Lung (tissue), 11 donors: ENCODE measurements at regions not wholly inside any gene's neighbourhood (a gene's known extent, or its start where the extent isn't known, plus 50 kb on each side); places are given as distances from the start of the nearest gene placed in this dataset.

Source experiments
- ATAC-seq: fragments of 200-7000 bp; cut with Tn5 transposase; one replicate; pipeline ENCODE4 v1.9.1; 2020; ENCODE audit warnings: moderate number of reproducible peaks; ENCODE audit not compliant: insufficient read depth, low FRiP score
- DNase-seq, 3 donors: peaks; one replicate each; pipeline ENCODE4 v3.0.0-alpha.2; 2013 to 2017
- H3K27ac ChIP-seq, 2 donors: one replicate each; pipeline ENCODE4 v1.5.1; 2013; ENCODE audit warnings: mild to moderate bottlenecking in 2 of 2, moderate library complexity in 2 of 2, control low read depth in 1 of 2, inconsistent platforms in 1 of 2, low read depth in 1 of 2, low read length in 1 of 2
- H3K27me3 ChIP-seq, 3 donors: one replicate each; pipeline ENCODE4 v1.5.1; 2013; ENCODE audit warnings: low read length in 2 of 3; ENCODE audit not compliant: control insufficient read depth in 3 of 3, insufficient read depth in 3 of 3
- H3K36me3 ChIP-seq, 4 donors: one replicate each; pipeline ENCODE4 v1.5.1; 2013; ENCODE audit warnings: low read length in 4 of 4, mild to moderate bottlenecking in 1 of 4, moderate library complexity in 1 of 4; ENCODE audit not compliant: control insufficient read depth in 4 of 4, insufficient read depth in 4 of 4
- H3K4me1 ChIP-seq, 5 donors: one replicate each; pipeline ENCODE4 v1.5.1; 2013; ENCODE audit warnings: low read length in 5 of 5, mild to moderate bottlenecking in 2 of 5, moderate library complexity in 1 of 5; ENCODE audit not compliant: control insufficient read depth in 5 of 5, insufficient read depth in 5 of 5
- H3K4me3 ChIP-seq: one replicate; pipeline ENCODE4 v1.5.1; 2013; ENCODE audit warnings: mild to moderate bottlenecking, control low read depth, moderate library complexity
- H3K9ac ChIP-seq, 2 donors: one replicate each; pipeline ENCODE4 v1.5.1; 2013; ENCODE audit warnings: low read length in 2 of 2, control low read depth in 1 of 2; ENCODE audit not compliant: insufficient read depth in 1 of 2
- H3K9me3 ChIP-seq, 4 donors: one replicate each; pipeline ENCODE4 v1.5.1; 2013; ENCODE audit warnings: low read length in 3 of 4, mild to moderate bottlenecking in 1 of 4, moderate library complexity in 1 of 4; ENCODE audit not compliant: control insufficient read depth in 4 of 4, insufficient read depth in 3 of 4
- CTCF ChIP-seq: IDR thresholded peaks from 2 replicates; pipeline ENCODE4 v1.5.1; 2012; ENCODE audit warnings: mild to moderate bottlenecking; ENCODE audit errors: control extremely low read depth, extremely low read depth
- WGBS, 2 donors: extraction: QIAGEN DNeasy Blood & Tissue Kit; methylation state at CpG; one replicate each; pipeline ENCODE4 v1.1.7; 2013; 5-methylcytosine and 5-hydroxymethylcytosine counted together
- donor health status: control.
- donor health status: control.
- donor health status: Bipolar disorder and iron deficiency.
- donor health status: healthy.
- donor health status: DM: yes; HTN: yes; CAD: no.

- WGBS, 2 donors, result 88 to 91% methylated on average over 4 of the region's 4 CpGs
- no peak overlapping the region for H3K27ac ChIP-seq
Observed at GRCh38 chr14:41096131-41096530, 510.5 kb upstream of the LRFN5 start.

GRCh38 chr14:41087056-41087455 lies 519.6 kb upstream of the LRFN5 start:
- ATAC-seq, result no peak
- no peak overlapping the region for H3K9ac ChIP-seq
- no peak overlapping the region for H3K27ac ChIP-seq
- H3K4me1 ChIP-seq, result no peaks in the 10 kb centered on the region
- no peaks in the 10 kb centered on the region for H3K36me3 ChIP-seq
- WGBS, 2 donors, result 83 to 85% methylated on average over 3 of the region's 3 CpGs
- H3K27me3 ChIP-seq, result no peaks in the 10 kb centered on the region
- peaks cover 0 to 6% (median 0%) of the 10 kb centered on the region in 4 donors for H3K9me3 ChIP-seq
- TF ChIP-seq CTCF, result no peak
- H3K4me3 ChIP-seq, result no peak overlapping the region
- no peak for DNase-seq

More at GRCh38 chr14:41096131-41096530, 510.5 kb upstream of the LRFN5 start:
- Histone ChIP-seq H3K9ac (no peak overlapping the region), H3K4me1 (peaks cover 0 to 4% (median 0%) of the 10 kb centered on the region in 5 donors), H3K9me3 (peaks cover 0 to 2% (median 0%) of the 10 kb centered on the region in 4 donors), H3K36me3 (no peaks in the 10 kb centered on the region), H3K27me3 (no peaks in the 10 kb centered on the region), H3K4me3 (no peak overlapping the region)
- ATAC-seq (no peak), DNase-seq (no peak)
- no peak for TF ChIP-seq CTCF

GRCh38 chr14:41073544-41073943 lies 533.1 kb upstream of the LRFN5 start:
- H3K9ac ChIP-seq, result no peak overlapping the region
- DNase-seq, result no peak
- H3K27ac ChIP-seq, result no peak overlapping the region
- H3K36me3 ChIP-seq, result peaks cover 0 to 1% (median 0%) of the 10 kb centered on the region in 4 donors
- H3K9me3 ChIP-seq, result no peaks in the 10 kb centered on the region
- H3K27me3 ChIP-seq, result no peaks in the 10 kb centered on the region
- no peak for TF ChIP-seq CTCF
- 79 to 93% methylated on average over 3 of the region's 3 CpGs for whole genome bisulfite sequencing, 2 donors
- no peak overlapping the region for H3K4me3 ChIP-seq
- no peak for ATAC-seq
- H3K4me1 ChIP-seq, result no peaks in the 10 kb centered on the region

GRCh38 chr14:41072776-41073175 lies 533.9 kb upstream of the LRFN5 start:
- H3K27me3 ChIP-seq, result no peaks in the 10 kb centered on the region
- H3K4me3 ChIP-seq, result no peak overlapping the region
- H3K9me3 ChIP-seq, result no peaks in the 10 kb centered on the region
- no peak overlapping the region for H3K9ac ChIP-seq
- H3K4me1 ChIP-seq, result no peaks in the 10 kb centered on the region
- peaks cover 0 to 1% (median 0%) of the 10 kb centered on the region in 4 donors for H3K36me3 ChIP-seq
- H3K27ac ChIP-seq, result no peak overlapping the region
- no peak for ATAC-seq
- TF ChIP-seq CTCF, result no peak
- no peak for DNase-seq
